22Rv1 (cell line): ENCODE measurements at regions not wholly inside any gene's neighbourhood (a gene's known extent, or its start where the extent isn't known, plus 50 kb on each side); places are given as distances from the start of the nearest gene placed in this dataset.

ENCODE experiments used
- H3K27ac ChIP-seq: fragments of 450-650 bp; 2 replicates; pipeline ENCODE4 v1.5.1; 2017
- CTCF ChIP-seq: fragments of 450-650 bp; IDR thresholded peaks from 2 replicates; pipeline ENCODE4 v1.5.1; 2017; ENCODE audit warnings: mild to moderate bottlenecking
- ZFX ChIP-seq: fragments of 450-650 bp; IDR thresholded peaks from 2 replicates; pipeline ENCODE4 v1.6.1; 2017; ENCODE audit warnings: antibody characterized with exemption, borderline replicate concordance

GRCh38 chr3:158916111-158916510 is 114.3 kb downstream of the MFSD1 start:
- no peak overlapping the region for H3K27ac ChIP-seq
- TF ChIP-seq ZFX (no peak), CTCF (no peak)

GRCh38 chr3:158918008-158918407 is 116.2 kb downstream of the MFSD1 start:
- H3K27ac ChIP-seq, result no peak overlapping the region
- TF ChIP-seq CTCF, result peak; percentile 71
- TF ChIP-seq ZFX, result no peak

- TF ChIP-seq ZFX (no peak), CTCF (no peak)
- H3K27ac ChIP-seq, result no peak overlapping the region
Observed at GRCh38 chr3:158918451-158918850, 116.6 kb downstream of the MFSD1 start.

- TF ChIP-seq CTCF (no peak), ZFX (no peak)
- no peak overlapping the region for H3K27ac ChIP-seq
Observed at GRCh38 chr3:158920371-158920770, 118.5 kb downstream of the MFSD1 start.

- TF ChIP-seq CTCF, result no peak
- no peak for TF ChIP-seq ZFX
- H3K27ac ChIP-seq, result no peak overlapping the region
Observed at GRCh38 chr3:158925021-158925420, 123.2 kb downstream of the MFSD1 start.

DNA sequence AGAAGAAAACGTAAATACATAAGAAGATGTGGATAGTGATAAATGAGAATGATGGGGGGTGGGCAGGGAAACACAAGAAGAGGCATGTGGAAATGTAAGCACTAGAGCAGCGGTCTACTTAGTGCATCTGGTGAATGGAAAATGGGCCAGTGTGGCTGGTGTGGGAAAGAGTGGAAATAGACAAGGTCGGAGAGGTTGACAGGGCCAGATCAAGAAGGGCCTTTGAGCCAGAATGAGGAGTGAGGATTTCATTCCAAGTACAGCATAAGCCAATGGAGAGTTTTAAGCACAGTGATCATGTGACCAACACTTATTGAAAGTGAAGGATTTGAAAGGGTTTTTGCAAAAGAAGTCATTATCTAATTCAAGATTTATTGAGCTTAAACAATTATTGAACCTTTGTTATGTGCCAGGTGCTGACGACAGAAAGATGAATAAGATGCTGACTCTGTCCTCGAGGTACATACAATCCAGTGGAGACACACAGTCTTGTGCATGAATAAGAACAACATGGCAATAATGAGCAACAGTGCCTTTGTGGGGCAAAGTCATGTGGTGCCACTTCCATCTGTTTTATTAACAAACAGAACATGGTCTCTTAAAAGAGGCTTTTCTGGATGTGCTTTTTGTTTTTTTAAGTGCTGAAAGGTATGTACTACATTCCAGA is 124.1 kb downstream of the MFSD1 start:
- TF ChIP-seq ZFX, result no peak
- no peak for TF ChIP-seq CTCF
- H3K27ac ChIP-seq, result no peak overlapping the region

- H3K27ac ChIP-seq, result no peak overlapping the region
- TF ChIP-seq ZFX, result no peak
- no peak for TF ChIP-seq CTCF
Observed at GRCh38 chr3:158935846-158936245, 134.0 kb downstream of the MFSD1 start.
